ENCODE measurements at regions not wholly inside any gene's neighbourhood (a gene's known extent, or its start where the extent isn't known, plus 50 kb on each side); places are given as distances from the start of the nearest gene placed in this dataset.
"Not testable (repeated sequence)": the region's sequence is repeated elsewhere in the genome, so short reads cannot be mapped to it uniquely, and the experiment has no call there.

DNA sequence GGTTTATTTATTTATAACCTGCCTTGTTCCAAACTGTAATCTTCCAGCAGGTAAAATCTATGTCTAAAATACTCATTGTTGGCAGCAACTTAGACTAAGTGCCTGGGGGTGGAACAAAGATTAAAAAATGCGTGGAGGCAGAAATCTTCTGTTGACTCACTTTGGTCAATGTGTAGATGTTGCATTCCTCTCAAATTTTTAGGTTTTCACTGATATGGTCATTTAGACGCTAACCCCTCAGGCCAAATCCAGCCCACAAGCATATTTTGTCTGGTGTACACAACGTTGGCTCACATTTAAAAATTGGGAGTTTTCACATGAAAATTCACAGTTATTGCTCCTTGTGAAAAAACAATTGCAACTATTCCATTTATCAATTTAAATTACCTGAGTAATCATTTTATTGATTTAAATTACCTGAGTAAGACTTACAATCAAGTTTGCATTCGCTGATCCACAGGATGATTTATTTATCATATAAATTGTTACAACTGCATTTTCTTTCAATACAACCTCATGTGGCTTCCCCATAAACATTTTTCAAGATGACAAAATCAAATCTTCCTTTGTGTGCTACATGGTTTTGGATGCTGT, 564.2 kb downstream of the TSN start:
- intact Hi-C loops (cut with DNase I), result no loop called here

DNA sequence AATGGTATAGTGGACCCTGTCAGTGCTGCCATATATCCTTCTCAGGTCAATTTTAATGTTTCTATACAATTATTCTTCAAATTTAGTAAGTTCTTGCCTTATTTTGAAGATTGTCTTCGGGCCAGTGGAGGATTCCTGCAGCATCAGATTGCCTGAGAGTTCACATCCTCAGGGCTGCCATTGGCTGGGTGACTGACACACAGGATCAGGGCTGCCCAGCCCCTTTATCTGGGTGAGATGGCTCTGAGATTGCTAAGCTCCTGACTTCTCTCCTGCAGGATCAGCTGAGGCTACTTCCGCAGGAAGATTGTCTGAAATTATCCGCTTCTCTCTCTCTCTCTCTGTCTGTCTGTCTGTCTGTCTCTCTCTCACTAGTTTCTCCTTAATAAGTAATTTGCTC, 567.4 kb downstream of the TSN start:
- no peak for DNase-seq (ENCODE audit: low spot score)
- intact Hi-C loops (cut with DNase I), result no loop called here

More for the DNA sequence above, 564.2 kb downstream of the TSN start:
- DNase-seq (ENCODE audit: low spot score), result no peak

DNA sequence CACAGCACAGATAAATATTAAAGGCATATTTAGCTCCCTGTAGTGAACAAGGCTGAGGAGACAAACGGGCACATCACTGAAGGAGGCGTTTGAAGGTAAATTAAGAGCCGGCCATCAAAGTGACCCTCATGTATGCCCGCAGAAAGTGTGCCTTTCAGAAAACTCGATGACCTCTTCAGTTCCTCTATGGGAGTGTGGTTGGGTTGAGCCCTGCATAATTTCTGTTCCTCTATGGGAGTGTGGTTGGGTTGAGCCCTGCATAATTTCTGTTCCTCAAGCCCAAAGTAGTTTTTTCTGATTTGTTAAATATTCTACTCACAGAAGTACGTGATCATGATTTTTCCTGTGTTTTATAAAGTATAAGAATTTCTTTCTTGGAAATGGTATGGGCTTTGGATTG, 568.5 kb downstream of the TSN start:
- intact Hi-C loops (cut with DNase I), result no loop called here
- DNase-seq (ENCODE audit: low spot score), result no peak

DNA sequence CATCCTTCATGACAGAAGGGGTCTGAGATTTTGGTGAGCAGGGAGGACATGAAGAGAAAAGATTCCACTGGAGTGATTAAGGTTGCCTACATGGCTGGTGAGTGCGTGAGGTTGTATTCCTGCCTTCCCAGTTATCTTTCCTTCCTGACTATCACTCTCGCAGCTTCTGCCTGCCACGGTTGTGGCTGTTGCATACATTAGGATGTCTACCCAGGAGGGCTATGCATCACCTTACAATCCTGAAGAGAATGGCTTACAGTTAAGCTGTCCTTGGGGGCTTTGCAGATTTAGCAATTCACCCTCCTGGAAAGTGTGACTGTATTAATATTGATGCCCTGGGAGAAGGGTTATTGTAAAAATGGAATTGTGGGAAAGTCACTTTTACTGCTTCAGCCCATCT, 571.0 kb downstream of the TSN start:
- DNase-seq (ENCODE audit: low spot score), result no peak
- intact Hi-C loops (cut with DNase I), result no loop called here

DNA sequence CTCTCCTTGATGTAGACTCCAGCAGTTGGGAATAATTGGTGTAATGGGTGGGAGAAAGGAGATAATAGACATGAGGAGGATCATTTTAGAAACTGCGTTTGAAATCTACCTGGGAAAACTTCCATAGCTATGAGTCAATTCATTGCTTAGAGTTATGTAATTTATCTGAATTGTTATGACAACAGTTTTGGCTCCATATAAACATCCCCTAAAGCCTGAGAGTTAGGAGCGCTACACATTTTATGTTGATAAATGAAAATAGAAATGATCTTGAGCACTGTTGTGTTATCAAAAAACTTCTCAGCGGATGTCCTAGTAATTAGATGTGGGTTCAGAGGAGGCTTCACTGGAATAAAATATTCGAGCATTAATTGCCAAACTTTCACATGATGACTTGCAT, 573.4 kb downstream of the TSN start:
- intact Hi-C loops (cut with DNase I), result no loop called here
- DNase-seq (ENCODE audit: low spot score), result no peak

DNA sequence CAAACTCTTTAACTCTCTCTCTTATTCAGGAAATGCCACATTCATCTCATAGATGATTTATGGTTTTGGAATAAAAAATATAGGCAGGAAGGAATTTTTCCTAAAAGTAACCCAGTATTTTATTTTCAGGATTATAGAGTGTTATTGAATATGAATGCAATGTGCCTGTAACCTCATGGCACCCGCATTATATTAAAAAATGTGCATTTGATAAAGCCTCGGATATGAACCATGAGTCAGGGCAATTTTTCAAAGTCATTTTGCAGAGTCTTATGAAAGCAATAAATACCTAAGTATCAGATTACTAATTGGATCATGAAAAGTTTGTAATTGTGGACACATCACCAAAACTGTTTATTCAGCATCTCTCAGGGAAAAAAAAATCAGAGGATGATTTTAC, 573.8 kb downstream of the TSN start:
- no peak for DNase-seq (ENCODE audit: low spot score)
- intact Hi-C loops (cut with DNase I), result no loop called here

DNA sequence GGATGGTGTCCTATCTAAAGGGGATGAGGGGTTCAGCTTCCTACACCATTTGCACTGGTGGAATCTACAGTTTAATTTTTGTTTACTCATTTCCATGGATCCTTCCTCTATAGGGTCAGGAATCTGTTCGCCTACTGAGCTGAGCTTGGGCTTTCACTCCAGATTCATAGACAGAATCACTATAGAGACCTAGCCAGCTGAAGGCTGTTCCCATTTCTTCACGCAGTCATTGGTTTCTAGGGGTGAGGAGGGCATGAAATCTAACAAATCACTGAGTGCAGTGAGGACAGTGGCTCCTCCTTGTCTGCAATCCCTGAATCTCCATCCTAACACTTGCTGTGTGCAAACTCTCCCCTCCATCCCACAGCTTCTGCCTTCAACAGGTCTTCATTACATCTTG, 578.5 kb downstream of the TSN start:
- intact Hi-C loops (cut with DNase I), result no loop called here
- DNase-seq (ENCODE audit: low spot score), result no peak

DNA sequence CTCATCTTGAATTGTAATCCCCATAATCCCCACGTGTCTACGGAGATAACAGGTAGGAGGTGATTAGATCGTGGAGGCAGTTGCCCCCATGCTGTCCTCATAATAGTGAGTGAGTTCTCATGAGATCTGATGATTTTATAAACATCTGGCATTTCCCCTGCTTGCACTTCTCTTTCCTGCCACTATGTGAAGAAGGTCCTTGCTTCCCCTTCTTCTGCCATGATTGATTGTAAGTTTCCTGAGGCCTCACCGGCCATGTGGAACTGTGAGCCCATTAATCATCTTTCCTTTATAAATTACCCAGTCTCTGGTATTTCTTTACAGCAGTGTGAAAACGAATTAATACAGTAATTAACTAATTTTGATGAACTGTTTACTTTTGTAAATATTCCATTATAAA, 582.5 kb downstream of the TSN start:
- intact Hi-C loops (cut with DNase I), result no loop called here
- no peak for DNase-seq (ENCODE audit: low spot score)

DNA sequence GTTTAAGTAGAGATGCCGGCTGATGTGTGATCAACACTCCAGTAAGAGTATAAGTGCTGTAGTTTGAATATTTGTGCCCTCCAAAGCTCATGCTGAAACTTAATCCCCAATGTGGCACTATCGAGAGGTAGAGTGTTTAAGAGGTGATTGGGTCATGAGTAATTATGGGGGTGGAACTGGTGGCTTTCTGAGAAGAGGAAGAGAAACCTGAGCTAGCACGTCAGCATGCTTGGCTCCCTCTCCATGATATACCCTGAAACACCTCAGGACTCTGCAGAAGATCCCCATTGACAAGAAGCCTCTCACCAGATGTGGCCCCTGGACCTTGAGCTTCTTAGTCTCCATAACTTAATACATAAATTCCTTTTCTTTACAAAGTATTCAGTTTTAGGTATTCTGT, 584.8 kb downstream of the TSN start:
- intact Hi-C loops (cut with DNase I), result no loop called here
- DNase-seq (ENCODE audit: low spot score), result no peak

DNA sequence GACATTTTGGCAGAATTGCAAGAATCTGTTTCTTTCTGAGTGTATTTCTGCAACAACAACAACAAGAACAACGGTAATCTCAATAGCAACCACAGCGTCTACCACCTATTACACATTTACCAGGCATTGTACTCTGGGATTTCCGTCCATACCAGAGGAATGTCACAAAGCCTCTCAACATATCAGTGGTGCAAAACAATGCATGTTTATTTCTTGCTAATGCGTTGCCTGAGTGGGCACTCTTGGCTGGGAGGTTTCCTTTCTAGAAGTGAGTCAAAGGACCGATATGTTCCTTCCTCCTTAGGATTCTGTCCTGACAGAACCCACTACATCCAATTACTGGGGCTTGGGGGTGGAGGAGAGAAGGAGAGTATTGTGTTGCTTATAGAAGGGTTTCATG, 585.6 kb downstream of the TSN start:
- intact Hi-C loops (cut with DNase I), result no loop called here
- no peak for DNase-seq (ENCODE audit: low spot score)

DNA sequence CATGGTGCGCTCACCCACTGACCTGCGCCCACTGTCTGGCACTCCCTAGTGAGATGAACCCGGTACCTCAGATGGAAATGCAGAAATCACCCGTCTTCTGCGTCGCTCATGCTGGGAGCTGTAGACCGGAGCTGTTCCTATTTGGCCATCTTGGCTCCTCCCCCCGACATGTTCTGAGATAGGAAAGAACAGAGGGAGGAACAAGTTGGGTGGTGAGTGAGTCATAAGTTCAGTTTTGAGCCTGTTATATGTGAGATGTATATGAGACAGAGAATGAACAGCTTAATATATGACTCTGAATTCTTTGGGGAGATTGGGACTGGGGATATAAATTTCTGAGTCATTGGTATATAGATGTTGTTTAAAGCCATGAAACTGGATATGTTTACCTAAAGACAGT, 596.7 kb downstream of the TSN start:
- intact Hi-C loops (cut with DNase I); DNase-seq (ENCODE audit: low spot score): not testable (repeated sequence)

DNA sequence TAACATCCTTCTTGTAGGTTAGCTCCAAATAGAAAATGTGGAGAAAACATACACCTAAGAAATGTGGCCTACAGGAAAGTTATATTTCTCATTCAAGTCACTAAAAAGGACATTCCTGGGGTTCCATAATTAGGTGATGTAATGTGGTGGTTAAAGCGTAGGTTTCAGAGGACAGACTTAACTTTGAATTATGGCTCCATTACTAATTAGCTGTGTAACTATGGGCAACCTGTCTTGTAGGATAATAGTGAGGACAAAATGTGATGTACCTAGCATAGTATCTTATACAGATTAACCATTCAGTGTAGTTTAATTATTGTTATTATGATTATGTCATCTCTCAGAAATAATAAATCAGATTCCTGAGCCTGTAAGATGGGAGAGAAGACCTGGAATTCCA, 602.5 kb downstream of the TSN start:
- intact Hi-C loops (cut with DNase I), result no loop called here
- no peak for DNase-seq (ENCODE audit: low spot score)

DNA sequence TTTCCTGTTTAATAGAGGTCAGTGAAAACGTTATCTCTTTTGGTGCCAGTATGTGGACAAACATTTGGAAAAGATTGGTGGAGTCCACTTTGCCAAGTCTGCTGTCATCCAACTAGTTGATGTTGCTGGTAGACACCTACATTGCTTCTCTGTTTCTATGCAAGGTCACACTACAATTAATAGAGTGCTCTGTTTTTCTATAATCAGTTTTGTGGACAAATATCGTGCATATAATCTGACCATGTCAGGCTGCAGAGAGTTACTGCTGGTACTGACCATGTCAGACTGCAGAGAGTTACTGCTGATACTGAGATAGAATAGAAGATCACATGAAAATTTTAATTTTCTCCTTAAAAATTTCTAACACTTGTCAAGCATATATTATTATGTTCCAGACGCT, 603.3 kb downstream of the TSN start:
- no peak for DNase-seq (ENCODE audit: low spot score)
- intact Hi-C loops (cut with DNase I), result no loop called here

DNA sequence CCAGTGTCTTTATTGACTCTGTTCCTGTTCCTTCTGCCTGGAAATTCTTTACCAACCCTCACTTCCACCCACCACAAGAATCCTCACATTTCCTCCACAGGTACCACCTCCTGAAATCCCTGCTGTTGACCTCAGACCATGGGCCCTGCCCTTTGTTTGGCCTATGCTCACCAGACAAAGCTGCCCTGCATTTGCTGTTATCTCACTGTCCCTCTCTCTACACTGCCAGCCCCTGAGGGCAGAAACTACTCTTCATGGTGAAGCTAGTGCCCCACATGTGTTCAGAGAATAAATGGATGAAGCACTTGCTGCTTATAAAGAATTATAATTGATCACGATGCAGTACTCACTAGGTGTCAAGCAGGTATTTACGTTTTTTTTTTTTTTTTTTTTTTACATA, 608.4 kb downstream of the TSN start:
- intact Hi-C loops (cut with DNase I), result no loop called here
- DNase-seq (ENCODE audit: low spot score), result no peak

DNA sequence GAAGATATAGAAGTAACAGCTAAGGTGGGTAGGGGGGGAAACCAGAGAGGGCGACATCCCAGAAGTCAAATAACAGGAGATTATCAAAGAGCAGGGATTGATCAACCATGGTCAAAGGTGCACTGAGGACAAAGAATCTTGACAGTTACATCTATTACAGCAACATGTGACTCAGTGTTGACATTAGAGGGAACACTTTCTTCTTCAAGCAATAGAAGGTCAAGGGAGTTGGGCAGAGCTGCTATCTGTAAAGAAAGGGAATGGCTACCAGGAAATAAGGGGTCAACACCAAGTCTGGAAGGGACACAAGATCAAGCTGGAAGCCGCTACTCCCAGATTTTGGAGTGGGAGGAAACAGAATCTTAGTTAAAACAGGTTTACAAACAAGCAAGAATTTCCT, 611.0 kb downstream of the TSN start:
- intact Hi-C loops (cut with DNase I), result no loop called here

DNA sequence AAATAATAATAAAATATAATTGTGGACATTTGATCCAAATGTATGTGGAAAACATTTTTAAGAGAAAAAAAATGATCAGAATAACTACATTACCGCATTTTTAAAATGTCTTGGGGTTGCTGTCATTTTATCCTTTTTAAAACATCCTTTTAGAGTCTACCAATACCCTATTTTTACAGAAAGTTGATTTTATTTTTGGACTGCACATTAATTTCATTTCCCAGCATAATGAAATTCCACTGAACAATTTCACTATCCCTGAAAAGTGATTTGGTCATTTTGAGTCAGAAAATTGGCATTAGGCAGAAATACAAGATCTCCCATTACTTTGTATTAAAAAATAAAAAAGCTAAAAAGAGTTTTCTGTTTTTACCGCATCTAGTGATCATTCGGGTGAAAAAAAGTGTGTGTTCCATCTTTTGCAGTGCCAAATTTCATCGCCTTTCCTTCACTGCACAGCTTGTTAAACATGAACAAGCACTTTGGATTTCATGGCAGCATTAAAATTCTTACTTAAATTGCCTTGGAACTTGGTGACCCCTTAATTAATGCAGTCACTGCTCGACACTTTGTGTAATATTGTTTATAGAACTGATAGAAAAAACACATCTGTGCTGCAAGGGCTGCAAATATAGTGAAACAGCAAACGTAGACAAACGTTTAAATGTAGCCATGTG, 611.7 kb downstream of the TSN start:
- DNase-seq (ENCODE audit: low spot score), result no peak
- intact Hi-C loops (cut with DNase I), result no loop called here

More for the DNA sequence above, 611.0 kb downstream of the TSN start:
- no peak for DNase-seq (ENCODE audit: low spot score)

DNA sequence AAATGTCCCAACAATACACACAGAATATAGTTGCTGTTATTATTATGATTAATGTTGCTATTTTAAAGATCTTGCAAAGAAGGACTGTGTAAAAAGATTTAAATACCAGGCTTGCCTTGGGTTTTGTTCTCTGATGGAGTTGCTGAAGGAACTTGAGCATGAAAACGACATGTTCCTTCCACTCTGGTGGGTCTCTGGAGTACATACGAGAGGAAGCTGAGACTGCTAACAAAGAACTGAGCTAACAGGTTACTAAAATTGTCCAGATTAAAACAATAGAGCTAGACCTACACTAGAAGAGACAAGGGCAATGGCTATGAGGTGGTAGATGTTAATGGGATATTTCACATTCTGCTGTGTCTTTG, 612.2 kb downstream of the TSN start:
- intact Hi-C loops (cut with DNase I), result no loop called here
- no peak for DNase-seq (ENCODE audit: low spot score)

DNA sequence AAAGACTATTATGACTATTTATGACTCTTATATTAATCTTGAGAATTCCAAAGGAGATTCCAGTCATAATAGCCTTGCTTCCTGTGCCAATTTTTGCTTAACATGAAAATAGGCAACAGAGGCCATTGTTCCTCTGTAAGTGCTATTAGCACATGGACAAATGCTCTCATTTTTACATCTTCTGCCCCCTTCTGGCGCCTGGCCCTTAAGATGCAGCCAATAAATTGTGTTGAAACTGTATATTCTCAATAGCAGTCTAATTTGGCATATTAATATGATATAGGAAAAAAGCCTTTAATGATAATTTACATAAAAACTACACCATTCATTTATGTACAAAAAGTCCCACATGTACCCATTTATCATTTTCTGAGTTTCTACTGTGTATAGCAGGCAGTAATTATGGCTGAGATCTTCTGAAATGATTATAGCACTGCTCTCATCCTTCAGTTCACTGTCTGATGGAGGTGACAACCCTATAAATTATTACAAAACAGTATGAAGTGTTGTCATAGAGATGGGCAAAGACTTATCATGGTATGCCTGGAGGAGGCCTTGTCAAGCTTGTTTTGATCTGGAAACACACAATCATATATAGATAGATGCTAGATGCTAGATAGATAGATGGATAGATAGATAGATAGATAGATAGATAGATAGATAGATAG, 613.3 kb downstream of the TSN start:
- intact Hi-C loops (cut with DNase I), result no loop called here
- DNase-seq (ENCODE audit: low spot score), result no peak

DNA sequence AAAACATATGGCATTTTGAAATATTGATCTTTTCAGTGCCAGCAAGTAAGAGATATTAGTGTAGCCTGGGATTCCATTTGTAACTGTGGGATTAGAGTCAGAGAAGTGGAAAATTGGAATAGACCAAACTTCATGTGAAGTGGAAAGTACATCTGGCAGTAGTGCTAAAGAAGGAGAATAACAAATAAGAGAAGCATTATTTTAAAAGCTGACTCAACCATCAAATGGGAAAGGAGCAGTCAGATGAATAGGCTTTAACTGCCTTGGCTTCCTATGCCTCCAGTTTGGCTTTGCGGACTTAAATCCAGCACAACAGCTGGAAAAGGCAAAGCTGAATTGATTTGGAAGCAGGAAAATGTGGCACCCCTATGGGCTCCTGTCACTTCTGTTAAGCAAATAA, 623.1 kb downstream of the TSN start:
- intact Hi-C loops (cut with DNase I), result no loop called here

DNA sequence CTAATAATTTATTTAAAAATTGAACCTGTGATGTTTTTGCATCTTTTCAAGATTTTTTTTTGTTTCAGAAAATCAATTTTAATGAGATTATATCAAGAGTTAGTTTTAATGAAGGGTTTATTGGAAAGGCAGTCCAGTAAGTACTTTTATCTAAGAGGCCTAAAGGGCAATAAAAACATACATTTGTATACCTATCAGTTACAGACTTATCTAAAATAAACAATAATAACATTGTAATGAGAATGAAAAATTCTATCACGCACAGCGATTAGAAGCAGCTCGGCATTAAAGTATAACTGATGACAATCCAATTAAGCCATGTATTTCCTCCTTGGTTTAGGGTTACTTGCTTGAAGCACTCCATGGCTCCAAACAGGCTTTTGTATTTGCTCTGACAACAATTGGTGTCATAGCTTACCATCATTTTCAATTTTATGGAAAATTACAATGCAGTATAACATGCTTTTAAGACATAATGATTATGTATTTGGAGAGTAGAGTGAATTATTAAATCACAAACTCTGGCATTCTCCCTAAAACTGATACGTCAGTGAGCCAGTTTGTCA, 629.4 kb downstream of the TSN start:
- intact Hi-C loops (cut with DNase I), result no loop called here
- no peak for DNase-seq (ENCODE audit: low spot score)

More for the DNA sequence above, 623.1 kb downstream of the TSN start:
- DNase-seq (ENCODE audit: low spot score), result no peak

DNA sequence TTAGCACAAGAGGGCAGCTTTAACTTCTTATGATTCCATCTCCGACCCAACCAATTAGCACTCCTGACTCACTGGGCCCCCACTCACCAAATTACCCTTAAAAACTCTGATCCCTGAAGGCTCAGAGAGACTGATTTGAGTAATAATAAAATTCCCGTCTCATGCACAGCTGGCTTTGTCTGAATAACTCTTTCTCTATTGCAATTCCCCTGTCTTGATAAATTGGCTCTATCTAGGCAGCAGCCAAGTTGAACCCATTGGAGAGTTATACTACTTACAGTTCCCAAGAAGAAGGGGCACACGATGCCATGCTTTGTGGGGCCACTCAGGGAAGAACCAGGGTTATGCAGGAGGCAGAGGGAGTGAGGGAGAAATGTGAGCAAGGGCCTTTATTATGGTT, 632.8 kb downstream of the TSN start:
- intact Hi-C loops (cut with DNase I), result no loop called here
- DNase-seq (ENCODE audit: low spot score), result no peak

Measured in posterior vena cava (tissue), 2 donors.